ENCODE measurements at regions not wholly inside any gene's neighbourhood (a gene's known extent, or its start where the extent isn't known, plus 50 kb on each side); places are given as distances from the start of the nearest gene placed in this dataset.

- H3K9ac ChIP-seq (ENCODE audit: low read depth in 1 of 2, low read length in 2 of 2), result no peak overlapping the region
- H3K9me3 ChIP-seq (ENCODE audit: control insufficient read depth in 4 of 4, low read length in 3 of 4), result no peaks in the 10 kb centered on the region
- no peaks in the 10 kb centered on the region for H3K36me3 ChIP-seq (ENCODE audit: control insufficient read depth in 4 of 4, insufficient read depth in 3 of 4, low read depth in 1 of 4, low read length in 3 of 4)
- no peak overlapping the region for H3K27ac ChIP-seq (ENCODE audit: low read depth in 1 of 2, low read length in 2 of 2)
- H3K4me3 ChIP-seq (ENCODE audit: low read depth in 1 of 3, low read length in 3 of 3), result no peak overlapping the region
- DNase-seq (ENCODE audit: low spot score), result no peak
- TF ChIP-seq FOXA1 (IDR thresholded peaks at IDR 0.05) (no peak), GABPA (IDR thresholded peaks at IDR 0.05 in 1 of 2, conservative IDR thresholded peaks at IDR 0.05 in 1 of 2) (no peak), JUND (IDR thresholded peaks at IDR 0.05) (no peak)
- H3K4me1 ChIP-seq (ENCODE audit: control insufficient read depth in 4 of 4, insufficient read depth in 4 of 4, low read length in 3 of 4), result no peaks in the 10 kb centered on the region
- H3K27me3 ChIP-seq (ENCODE audit: control insufficient read depth in 4 of 4, insufficient read depth in 4 of 4, low read length in 3 of 4), result no peaks in the 10 kb centered on the region
Observed at GRCh38 chr12:89892436-89892835, 183.8 kb upstream of the ATP2B1 start.

GRCh38 chr12:89891933-89892332 lies 183.3 kb upstream of the ATP2B1 start:
- no peaks in the 10 kb centered on the region for H3K27me3 ChIP-seq (ENCODE audit: control insufficient read depth in 4 of 4, insufficient read depth in 4 of 4, low read length in 3 of 4)
- no peak overlapping the region for H3K27ac ChIP-seq (ENCODE audit: low read depth in 1 of 2, low read length in 2 of 2)
- H3K4me1 ChIP-seq (ENCODE audit: control insufficient read depth in 4 of 4, insufficient read depth in 4 of 4, low read length in 3 of 4), result no peaks in the 10 kb centered on the region
- H3K36me3 ChIP-seq (ENCODE audit: control insufficient read depth in 4 of 4, insufficient read depth in 3 of 4, low read depth in 1 of 4, low read length in 3 of 4), result no peaks in the 10 kb centered on the region
- no peak overlapping the region for H3K9ac ChIP-seq (ENCODE audit: low read depth in 1 of 2, low read length in 2 of 2)
- no peak overlapping the region for H3K4me3 ChIP-seq (ENCODE audit: low read depth in 1 of 3, low read length in 3 of 3)
- no peaks in the 10 kb centered on the region for H3K9me3 ChIP-seq (ENCODE audit: control insufficient read depth in 4 of 4, low read length in 3 of 4)
- TF ChIP-seq NR2F2 (IDR thresholded peaks at IDR 0.05), result no peak
- no peak for TF ChIP-seq FOXA2 (IDR thresholded peaks at IDR 0.05)
- no peak for TF ChIP-seq FOXA1 (IDR thresholded peaks at IDR 0.05)
- TF ChIP-seq RXRA (IDR thresholded peaks at IDR 0.05), result no peak
- no peak for TF ChIP-seq TAF1 (conservative IDR thresholded peaks at IDR 0.05)
- no peak for TF ChIP-seq GABPA (IDR thresholded peaks at IDR 0.05 in 1 of 2, conservative IDR thresholded peaks at IDR 0.05 in 1 of 2)
- DNase-seq (ENCODE audit: low spot score), result no peak

GRCh38 chr12:89890161-89890560 lies 181.5 kb upstream of the ATP2B1 start:
- H3K36me3 ChIP-seq (ENCODE audit: control insufficient read depth in 4 of 4, insufficient read depth in 3 of 4, low read depth in 1 of 4, low read length in 3 of 4), result no peaks in the 10 kb centered on the region
- DNase-seq (ENCODE audit: low spot score), result no peak
- no peak overlapping the region for H3K9ac ChIP-seq (ENCODE audit: low read depth in 1 of 2, low read length in 2 of 2)
- no peaks in the 10 kb centered on the region for H3K9me3 ChIP-seq (ENCODE audit: control insufficient read depth in 4 of 4, low read length in 3 of 4)
- H3K27me3 ChIP-seq (ENCODE audit: control insufficient read depth in 4 of 4, insufficient read depth in 4 of 4, low read length in 3 of 4), result no peaks in the 10 kb centered on the region
- H3K4me3 ChIP-seq (ENCODE audit: low read depth in 1 of 3, low read length in 3 of 3), result no peak overlapping the region
- no peak for TF ChIP-seq REST (IDR thresholded peaks at IDR 0.05)
- no peak for TF ChIP-seq TAF1 (conservative IDR thresholded peaks at IDR 0.05)
- TF ChIP-seq HNF4G (IDR thresholded peaks at IDR 0.05), result no peak
- no peak for TF ChIP-seq NR2F2 (IDR thresholded peaks at IDR 0.05)
- TF ChIP-seq MAX (IDR thresholded peaks at IDR 0.05), result no peak
- no peak for TF ChIP-seq YY1 (IDR thresholded peaks at IDR 0.05)
- no peak for TF ChIP-seq CTCF (IDR thresholded peaks at IDR 0.05; ENCODE audit: low read depth, low read length, missing input control)
- TF ChIP-seq RAD21 (IDR thresholded peaks at IDR 0.05), result no peak
- no peak for TF ChIP-seq EGR1 (IDR thresholded peaks at IDR 0.05; ENCODE audit: low read depth in 2 of 2)
- TF ChIP-seq GABPA (IDR thresholded peaks at IDR 0.05 in 1 of 2, conservative IDR thresholded peaks at IDR 0.05 in 1 of 2), result no peak
- TF ChIP-seq ZBTB33 (IDR thresholded peaks at IDR 0.05), result no peak
- 73% methylated on average over 2 of the region's 2 CpGs for WGBS
- no peaks in the 10 kb centered on the region for H3K4me1 ChIP-seq (ENCODE audit: control insufficient read depth in 4 of 4, insufficient read depth in 4 of 4, low read length in 3 of 4)
- H3K27ac ChIP-seq (ENCODE audit: low read depth in 1 of 2, low read length in 2 of 2), result no peak overlapping the region
